H1 (cell line): ENCODE measurements at regions not wholly inside any gene's neighbourhood (a gene's known extent, or its start where the extent isn't known, plus 50 kb on each side); places are given as distances from the start of the nearest gene placed in this dataset.

Experiments
- CTCF ChIA-PET: fragments of 300-600 bp; sonication (Branson Sonifier 250); formaldehyde crosslinking; loops from one replicate; lab custom pipeline; 2021; ENCODE audit not compliant: partially characterized antibody; lab: Charles Lee
- POLR2A ChIA-PET: fragments of 300-600 bp; sonication (Branson Sonifier 250); formaldehyde crosslinking; loops from one replicate; lab custom pipeline; 2021; ENCODE audit warnings: inconsistent platforms; ENCODE audit not compliant: partially characterized antibody; lab: Charles Lee
- DNase-seq, 2 experiments: peaks; one replicate each; pipeline versions ENCODE4 v3.0.0 to v3.0.0-alpha.2; 2010 to 2022; ENCODE audit warnings: low spot score in 2 of 2, low read depth in 1 of 2, mixed read lengths in 1 of 2
- FAIRE-seq: peaks from 2 replicates; lab custom pipeline; 2011; peaks lifted over from hg19 to GRCh38; lab: Jason Lieb, UNC
- H2AFZ ChIP-seq: 2 replicates; pipeline ENCODE4 v1.8.1; 2012; ENCODE audit warnings: low read length, inconsistent platforms
- H2AK5ac ChIP-seq: 2 replicates; pipeline ENCODE4 v1.6.1; 2013; ENCODE audit warnings: low read depth, low read length
- H2BK120ac ChIP-seq: replicated peaks from 2 replicates; pipeline ENCODE3; 2013; ENCODE audit warnings: low read depth, low read length, inconsistent platforms
- H2BK12ac ChIP-seq: 2 replicates; pipeline ENCODE4 v1.6.1; 2013; ENCODE audit warnings: low read depth, low read length
- H2BK15ac ChIP-seq: 2 replicates; pipeline ENCODE4 v1.6.1; 2013; ENCODE audit warnings: low read length
- H2BK20ac ChIP-seq: 2 replicates; pipeline ENCODE4 v1.6.1; 2013; ENCODE audit warnings: low read length
- H2BK5ac ChIP-seq: 2 replicates; pipeline ENCODE4 v1.6.1; 2013; ENCODE audit warnings: low read depth, low read length
- H3K14ac ChIP-seq: 2 replicates; pipeline ENCODE4 v1.6.1; 2013; ENCODE audit warnings: inconsistent platforms; ENCODE audit not compliant: insufficient read length
- H3K18ac ChIP-seq: 2 replicates; pipeline ENCODE4 v1.6.1; 2013; ENCODE audit warnings: low read length; ENCODE audit errors: extremely low read depth
- H3K23ac ChIP-seq: 2 replicates; pipeline ENCODE4 v1.6.1; 2013; ENCODE audit warnings: inconsistent platforms; ENCODE audit not compliant: insufficient read length
- H3K23me2 ChIP-seq: 2 replicates; pipeline ENCODE4 v1.6.1; 2013; ENCODE audit warnings: low read depth, low read length
- H3K27ac ChIP-seq: 2 replicates; pipeline ENCODE4 v1.6.1; 2011; ENCODE audit warnings: low read depth, low read length, inconsistent platforms
- H3K27me3 ChIP-seq, 4 experiments: replicated peaks in 1 of 4; 1 replicate in 1 of 4; 2 replicates in 3 of 4; pipeline versions ENCODE4 v1.6.1 to v1.8.1; 2011 to 2013; ENCODE audit warnings: low read length in 3 of 4, mild to moderate bottlenecking in 3 of 4, inconsistent platforms in 2 of 4, mixed read lengths in 2 of 4, moderate library complexity in 1 of 4; ENCODE audit not compliant: control insufficient read depth in 3 of 4, insufficient read depth in 3 of 4; ENCODE audit errors: extremely low read depth in 1 of 4
- H3K36me3 ChIP-seq, 4 experiments: 2 replicates each; pipeline versions ENCODE4 v1.6.1 to v1.8.1; 2011 to 2013; ENCODE audit warnings: mild to moderate bottlenecking in 4 of 4, low read length in 3 of 4, moderate library complexity in 2 of 4, control low read depth in 1 of 4, inconsistent platforms in 1 of 4; ENCODE audit not compliant: insufficient read depth in 4 of 4, control insufficient read depth in 2 of 4
- H3K4ac ChIP-seq: replicated peaks from 2 replicates; pipeline ENCODE3; 2013; ENCODE audit warnings: low read length, low read depth, mixed read lengths, inconsistent platforms; ENCODE audit not compliant: insufficient read length
- H3K4me1 ChIP-seq, 4 experiments: replicated peaks in 1 of 4; 1 replicate in 1 of 4; 2 replicates in 3 of 4; pipeline versions ENCODE4 v1.6.1 to v1.8.1; 2011 to 2013; ENCODE audit warnings: low read length in 3 of 4, inconsistent platforms in 2 of 4, mixed read lengths in 1 of 4; ENCODE audit not compliant: insufficient read depth in 4 of 4, control insufficient read depth in 3 of 4
- H3K4me2 ChIP-seq, 2 experiments: 2 replicates each; pipeline versions ENCODE4 v1.6.1 to v1.8.1; 2011 to 2013; ENCODE audit warnings: low read depth in 2 of 2, low read length in 2 of 2, control low read depth in 1 of 2, inconsistent platforms in 1 of 2, mild to moderate bottlenecking in 1 of 2; ENCODE audit not compliant: insufficient read depth in 1 of 2
- H3K4me3 ChIP-seq, 4 experiments: fragments of 200-600, 300-600 bp in 1 of 4; sonication (generic), shearing (Covaris generic), sonication (Bioruptor Twin) in 1 of 4; 2 replicates each; pipeline versions ENCODE4 v1.5.1 to v1.8.1; 2011 to 2016; ENCODE audit warnings: low read length in 4 of 4, low read depth in 3 of 4, control low read depth in 2 of 4, inconsistent platforms in 2 of 4, mild to moderate bottlenecking in 2 of 4, mixed read lengths in 1 of 4, moderate library complexity in 1 of 4; ENCODE audit not compliant: insufficient read depth in 2 of 4; ENCODE audit errors: extremely low read depth in 1 of 4
- H3K56ac ChIP-seq: replicated peaks from 2 replicates; pipeline ENCODE3; 2013; ENCODE audit warnings: low read depth, mild to moderate bottlenecking, mixed read lengths, low read length, inconsistent platforms; ENCODE audit not compliant: insufficient read length
- H3K79me1 ChIP-seq: 2 replicates; pipeline ENCODE4 v1.6.1; 2013; ENCODE audit warnings: low read depth, low read length, control low read depth
- H3K79me2 ChIP-seq, 2 experiments: 2 replicates each; pipeline versions ENCODE4 v1.6.1 to v1.8.1; 2012 to 2013; ENCODE audit warnings: low read length in 2 of 2, mild to moderate bottlenecking in 2 of 2, inconsistent platforms in 1 of 2; ENCODE audit not compliant: insufficient read depth in 2 of 2, control insufficient read depth in 1 of 2
- H3K9ac ChIP-seq, 4 experiments: replicated peaks in 1 of 4; 1 replicate in 1 of 4; 2 replicates in 3 of 4; pipeline versions ENCODE4 v1.6.1 to v1.8.1; 2011 to 2013; ENCODE audit warnings: low read depth in 3 of 4, low read length in 3 of 4, control low read depth in 2 of 4, mild to moderate bottlenecking in 2 of 4, moderate library complexity in 2 of 4, inconsistent platforms in 1 of 4; ENCODE audit errors: extremely low read depth in 1 of 4
- H3K9me3 ChIP-seq, 2 experiments: 2 replicates each; pipeline versions ENCODE4 v1.6.1 to v1.8.1; 2012 to 2013; ENCODE audit warnings: mild to moderate bottlenecking in 2 of 2, moderate library complexity in 2 of 2, control low read depth in 1 of 2, inconsistent platforms in 1 of 2, low read depth in 1 of 2, low read length in 1 of 2, mixed read lengths in 1 of 2; ENCODE audit not compliant: insufficient read depth in 2 of 2
- H4K20me1 ChIP-seq, 2 experiments: replicated peaks in 1 of 2; 2 replicates each; pipeline versions ENCODE3 to v1.8.1; 2011 to 2013; ENCODE audit warnings: inconsistent platforms in 2 of 2, low read length in 2 of 2, mild to moderate bottlenecking in 1 of 2; ENCODE audit not compliant: insufficient read depth in 2 of 2, control insufficient read depth in 1 of 2
- H4K5ac ChIP-seq: 2 replicates; pipeline ENCODE4 v1.6.1; 2013; ENCODE audit warnings: low read length, low read depth, mixed read lengths, inconsistent platforms; ENCODE audit not compliant: insufficient read length
- H4K8ac ChIP-seq: 2 replicates; pipeline ENCODE4 v1.8.0; 2013; ENCODE audit warnings: mild to moderate bottlenecking, moderate library complexity, low read length, inconsistent platforms; ENCODE audit not compliant: insufficient read depth; ENCODE audit errors: extremely low read depth
- H4K91ac ChIP-seq: replicated peaks from 2 replicates; pipeline ENCODE3; 2013; ENCODE audit warnings: low read length, mixed read lengths, inconsistent platforms; ENCODE audit not compliant: insufficient read length
- BACH1 ChIP-seq: IDR thresholded peaks from 2 replicates; pipeline ENCODE4 v1.6.1; 2012; ENCODE audit warnings: low read length, improper control_type of control experiment
- EZH2 ChIP-seq: fragments of 200-600 bp; sonication (generic); IDR thresholded peaks from 2 replicates; pipeline ENCODE4 v1.7.1; 2012; ENCODE audit warnings: low read depth, mild to moderate bottlenecking, moderate library complexity, low read length, inconsistent platforms; ENCODE audit not compliant: severe bottlenecking
- JUND ChIP-seq: IDR thresholded peaks from 2 replicates; pipeline ENCODE4 v1.6.1; 2011; ENCODE audit warnings: mild to moderate bottlenecking, improper control_type of control experiment, low read length
- MAFK ChIP-seq: IDR thresholded peaks from 2 replicates; pipeline ENCODE4 v1.6.1; 2012; ENCODE audit warnings: low read depth, mild to moderate bottlenecking, improper control_type of control experiment, low read length
- POU5F1 ChIP-seq: IDR thresholded peaks from 2 replicates; pipeline ENCODE4 v1.6.1; 2011; ENCODE audit warnings: low read depth, mild to moderate bottlenecking, low read length, moderate library complexity
- RFX5 ChIP-seq: IDR thresholded peaks from 2 replicates; pipeline ENCODE4 v1.6.1; 2011; ENCODE audit warnings: low read depth, low read length, improper control_type of control experiment, borderline replicate concordance
- SRF ChIP-seq: IDR thresholded peaks from 2 replicates; pipeline ENCODE4 v1.6.1; 2011; ENCODE audit warnings: mild to moderate bottlenecking, low read depth, low read length, moderate library complexity
- TAF7 ChIP-seq: optimal IDR thresholded peaks from 2 replicates; pipeline ENCODE3; 2011; ENCODE audit warnings: low read depth, mild to moderate bottlenecking, inconsistent platforms, low read length, moderate library complexity, borderline replicate concordance
- TBP ChIP-seq: IDR thresholded peaks from 2 replicates; pipeline ENCODE4 v1.6.1; 2011; ENCODE audit warnings: low read depth, low read length, improper control_type of control experiment
- YY1 ChIP-seq: IDR thresholded peaks from 2 replicates; pipeline ENCODE4 v1.6.1; 2011; ENCODE audit warnings: low read depth, mild to moderate bottlenecking, low read length
- WGBS, 2 experiments: shearing (Covaris generic) in 1 of 2; methylation state at CpG; one replicate each; pipeline versions ENCODE4 v1.1.6 to v1.1.7; 2013 to 2015; ENCODE audit warnings: low lambda C conversion rate in 2 of 2, mixed read lengths in 2 of 2, inconsistent platforms in 1 of 2, low coverage in 1 of 2, missing lambda C conversion rate in 1 of 2; ENCODE audit not compliant: insufficient replicate concordance in 2 of 2, insufficient coverage in 1 of 2, insufficient read length in 1 of 2; ENCODE audit errors: extremely low coverage in 1 of 2, missing lambda C conversion rate in 1 of 2; 5-methylcytosine and 5-hydroxymethylcytosine counted together
- TF ChIP-seq, protein P1 (sequence below): IDR thresholded peaks from 2 replicates; pipeline ENCODE4 v1.6.1; 2012; ENCODE audit warnings: low read length, inconsistent platforms
- TF ChIP-seq, protein P2 (sequence below): IDR thresholded peaks from 2 replicates; pipeline ENCODE4 v1.6.1; 2012; ENCODE audit warnings: inconsistent platforms

DNA sequence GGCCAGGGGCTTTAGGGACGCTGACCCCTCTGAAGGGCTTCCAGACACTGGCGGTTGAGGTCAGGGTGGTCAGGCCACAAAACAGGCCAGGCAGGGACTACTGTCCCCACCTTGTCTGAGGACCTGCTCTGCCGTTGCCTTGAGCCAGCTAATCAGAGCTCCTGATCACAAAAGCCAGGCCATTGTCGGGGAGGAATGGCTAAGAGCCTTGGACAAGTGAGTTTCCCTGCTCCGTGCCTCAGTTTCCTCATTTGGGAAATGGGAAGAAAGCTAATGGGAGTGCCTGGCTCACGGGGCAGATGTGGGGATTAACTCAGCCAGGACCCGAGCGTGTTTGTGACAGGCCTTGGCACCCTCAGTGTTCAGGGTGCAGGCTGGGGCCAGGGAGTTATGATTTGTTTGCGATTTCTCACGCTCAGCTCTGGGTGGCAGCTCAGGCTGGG, 246.5 kb upstream of the CIBAR2 start:
- 92% methylated on average over 10 of the region's 10 CpGs; no CpG with 5 or more reads in 1 of the 2 experiments for WGBS, 2 experiments
- Histone ChIP-seq H3K56ac (no peak overlapping the region), H2BK120ac (no peak overlapping the region), H2BK20ac (no peak overlapping the region), H4K8ac (peak overlapping the region; percentile 31; the same call in 1 of the 2 replicates), H3K36me3 (no peaks in the 10 kb centered on the region), H3K14ac (no peak overlapping the region), H2BK5ac (0 out of 2 replicates have a peak overlapping the region, but pooled peaks have one; percentile 60), H3K27ac (no peak overlapping the region), H2BK12ac (no peak overlapping the region), H3K9ac (no peak overlapping the region), H3K4ac (no peak overlapping the region), H3K9me3 (peaks cover 0 to 1% of the 10 kb centered on the region in 2 experiments; a peak in 1 of 4 replicates), H4K20me1 (peaks cover 0 to 6% of the 10 kb centered on the region in 2 experiments), H4K5ac (no peak overlapping the region), H3K27me3 (no peaks in the 10 kb centered on the region), H3K79me1 (peaks cover 2% of the 10 kb centered on the region; the same call in 1 of the 2 replicates), H4K91ac (no peak overlapping the region), H2AFZ (no peak overlapping the region), H2BK15ac (no peak overlapping the region), H3K4me2 (no peak overlapping the region), H3K23ac (no peak overlapping the region), H2AK5ac (no peak overlapping the region), H3K4me3 (no peak overlapping the region), H3K23me2 (no peaks in the 10 kb centered on the region), H3K79me2 (no peaks in the 10 kb centered on the region), H3K18ac (no peak overlapping the region), H3K4me1 (no peaks in the 10 kb centered on the region; a peak in 1 of 7 replicates)
- CTCF ChIA-PET = interaction anchor here (1.0 to 3.1 kb wide), 7 partner anchors 8 to 61 kb away, joined by 3 to 19 read pairs (median 5); no protein-coding TSS in a partner anchor
- DNase-seq = no peak
- no peak for FAIRE-seq
- POLR2A ChIA-PET = interaction anchor here (1.0 kb wide), 1 partner anchor 12 kb away, joined by 3 read pairs; no protein-coding TSS in a partner anchor
- TF ChIP-seq SRF = no peak
- TF ChIP-seq MAFK = no peak
- no peak for TF ChIP-seq RFX5
- TF ChIP-seq TAF7 = no peak
- no peak for TF ChIP-seq BACH1
- TF ChIP-seq EZH2 = no peak
- TF ChIP-seq POU5F1 = no peak
- TF ChIP-seq YY1 = no peak
- no peak for TF ChIP-seq JUND
- TF ChIP-seq, protein P1, sequence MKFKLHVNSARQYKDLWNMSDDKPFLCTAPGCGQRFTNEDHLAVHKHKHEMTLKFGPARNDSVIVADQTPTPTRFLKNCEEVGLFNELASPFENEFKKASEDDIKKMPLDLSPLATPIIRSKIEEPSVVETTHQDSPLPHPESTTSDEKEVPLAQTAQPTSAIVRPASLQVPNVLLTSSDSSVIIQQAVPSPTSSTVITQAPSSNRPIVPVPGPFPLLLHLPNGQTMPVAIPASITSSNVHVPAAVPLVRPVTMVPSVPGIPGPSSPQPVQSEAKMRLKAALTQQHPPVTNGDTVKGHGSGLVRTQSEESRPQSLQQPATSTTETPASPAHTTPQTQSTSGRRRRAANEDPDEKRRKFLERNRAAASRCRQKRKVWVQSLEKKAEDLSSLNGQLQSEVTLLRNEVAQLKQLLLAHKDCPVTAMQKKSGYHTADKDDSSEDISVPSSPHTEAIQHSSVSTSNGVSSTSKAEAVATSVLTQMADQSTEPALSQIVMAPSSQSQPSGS = no peak
- TF ChIP-seq TBP = no peak
- TF ChIP-seq, protein P2, sequence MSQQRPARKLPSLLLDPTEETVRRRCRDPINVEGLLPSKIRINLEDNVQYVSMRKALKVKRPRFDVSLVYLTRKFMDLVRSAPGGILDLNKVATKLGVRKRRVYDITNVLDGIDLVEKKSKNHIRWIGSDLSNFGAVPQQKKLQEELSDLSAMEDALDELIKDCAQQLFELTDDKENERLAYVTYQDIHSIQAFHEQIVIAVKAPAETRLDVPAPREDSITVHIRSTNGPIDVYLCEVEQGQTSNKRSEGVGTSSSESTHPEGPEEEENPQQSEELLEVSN = no peak
